Fibroblast of the aortic adventitia (primary cell): ENCODE measurements at regions not wholly inside any gene's neighbourhood (a gene's known extent, or its start where the extent isn't known, plus 50 kb on each side); places are given as distances from the start of the nearest gene placed in this dataset.
"Not testable (repeated sequence)": the region's sequence is repeated elsewhere in the genome, so short reads cannot be mapped to it uniquely, and the experiment has no call there.

ENCODE experiments used
- DNase-seq: peaks from one replicate; pipeline ENCODE4 v3.0.0-alpha.2; 2010; ENCODE audit warnings: low read depth
- H3K4me3 ChIP-seq: 2 replicates; pipeline ENCODE4 v1.5.1; 2011; ENCODE audit warnings: low read depth, mild to moderate bottlenecking, control low read depth, low read length, moderate library complexity
- CTCF ChIP-seq: IDR thresholded peaks from 2 replicates; pipeline ENCODE4 v1.5.1; 2011; ENCODE audit warnings: mild to moderate bottlenecking, low read length, control low read depth, inconsistent platforms; ENCODE audit not compliant: insufficient read depth

GRCh38 chr18:1026930-1027329, 122.3 kb downstream of the ADCYAP1 start:
- TF ChIP-seq CTCF: no peak
- H3K4me3 ChIP-seq: no peak overlapping the region
- no peak for DNase-seq

- not testable (repeated sequence) for H3K4me3 ChIP-seq, DNase-seq
Observed at GRCh38 chr18:1033092-1033491, 128.4 kb downstream of the ADCYAP1 start.

- H3K4me3 ChIP-seq: no peak overlapping the region
- no peak for DNase-seq
- no peak for TF ChIP-seq CTCF
Observed at GRCh38 chr18:1034971-1035370, 130.3 kb downstream of the ADCYAP1 start.

- no peak for TF ChIP-seq CTCF
- no peak overlapping the region for H3K4me3 ChIP-seq
- DNase-seq: no peak
Observed at GRCh38 chr18:1036926-1037325, 132.3 kb downstream of the ADCYAP1 start.

GRCh38 chr18:1037776-1038175, 133.1 kb downstream of the ADCYAP1 start:
- no peak overlapping the region for H3K4me3 ChIP-seq
- TF ChIP-seq CTCF: no peak
- DNase-seq: no peak

GRCh38 chr18:1039421-1039820, 134.8 kb downstream of the ADCYAP1 start:
- no peak for TF ChIP-seq CTCF
- H3K4me3 ChIP-seq: no peak overlapping the region
- no peak for DNase-seq

GRCh38 chr18:1043039-1043438, 138.4 kb downstream of the ADCYAP1 start:
- not testable (repeated sequence) for DNase-seq, H3K4me3 ChIP-seq

- no peak overlapping the region for H3K4me3 ChIP-seq
- no peak for TF ChIP-seq CTCF
- DNase-seq: no peak
Observed at GRCh38 chr18:1045658-1046057, 141.0 kb downstream of the ADCYAP1 start.
